Neural cell (in vitro differentiated cells): ENCODE measurements at regions not wholly inside any gene's neighbourhood (a gene's known extent, or its start where the extent isn't known, plus 50 kb on each side); places are given as distances from the start of the nearest gene placed in this dataset.

Source experiments
- CTCF ChIP-seq: fragments of 450-650 bp; IDR thresholded peaks from 2 replicates; pipeline ENCODE4 v1.5.1; 2014; ENCODE audit warnings: antibody characterized with exemption, mild to moderate bottlenecking, moderate library complexity; ENCODE audit not compliant: poor library complexity, severe bottlenecking
- EZH2 ChIP-seq: fragments of 200-600, 300-800 bp; shearing (Covaris generic), sonication (generic); IDR thresholded peaks from 2 replicates; pipeline ENCODE4 v1.6.1; 2014; ENCODE audit warnings: antibody characterized with exemption, low read length, borderline replicate concordance, mild to moderate bottlenecking; ENCODE audit not compliant: insufficient read depth, poor library complexity, severe bottlenecking
- MXI1 ChIP-seq: fragments of 450-650 bp; conservative IDR thresholded peaks from 2 replicates; pipeline ENCODE4 v1.6.1; 2014; ENCODE audit warnings: antibody characterized with exemption, mild to moderate bottlenecking; ENCODE audit not compliant: poor library complexity, severe bottlenecking
- POLR2AphosphoS5 ChIP-seq: IDR thresholded peaks from 2 replicates; pipeline ENCODE4 v1.6.1; 2012
- RAD21 ChIP-seq: fragments of 450-650 bp; conservative IDR thresholded peaks from 2 replicates; pipeline ENCODE4 v1.6.1; 2014; ENCODE audit warnings: antibody characterized with exemption, mild to moderate bottlenecking, moderate library complexity
- REST ChIP-seq: IDR thresholded peaks from 2 replicates; pipeline ENCODE4 v1.6.1; 2012; ENCODE audit warnings: borderline replicate concordance
- TAF1 ChIP-seq: IDR thresholded peaks from 2 replicates; pipeline ENCODE4 v1.6.1; 2012; ENCODE audit warnings: low read depth

GRCh38 chr13:37366044-37366770, 232.4 kb downstream of the POSTN start:
- TF ChIP-seq CTCF (no peak), EZH2 (no peak), POLR2AphosphoS5 (no peak), REST (no peak), TAF1 (no peak), MXI1 (no peak), RAD21 (no peak)
